Mucosa of stomach (tissue), 1 donor: ENCODE measurements at regions not wholly inside any gene's neighbourhood (a gene's known extent, or its start where the extent isn't known, plus 50 kb on each side); places are given as distances from the start of the nearest gene placed in this dataset.

Experiments used
- H3K27me3 ChIP-seq: one replicate; pipeline ENCODE4 v1.7.0; 2013; ENCODE audit warnings: mild to moderate bottlenecking, low read length; ENCODE audit not compliant: control insufficient read depth, insufficient read depth
- H3K36me3 ChIP-seq: one replicate; pipeline ENCODE4 v1.7.0; 2013; ENCODE audit warnings: low read length; ENCODE audit not compliant: control insufficient read depth, insufficient read depth
- H3K4me1 ChIP-seq: one replicate; pipeline ENCODE4 v1.7.0; 2013; ENCODE audit warnings: mild to moderate bottlenecking, low read length; ENCODE audit not compliant: control insufficient read depth, insufficient read depth
- H3K4me3 ChIP-seq: one replicate; pipeline ENCODE4 v1.7.0; 2013; ENCODE audit warnings: low read length
- H3K9ac ChIP-seq: one replicate; pipeline ENCODE4 v1.7.0; 2013; ENCODE audit warnings: mild to moderate bottlenecking, low read length, moderate library complexity
- H3K9me3 ChIP-seq: one replicate; pipeline ENCODE4 v1.7.0; 2013; ENCODE audit warnings: mild to moderate bottlenecking, low read length, moderate library complexity; ENCODE audit not compliant: control insufficient read depth
- donor health status: Pancreatic carcinoma.

- Histone ChIP-seq H3K4me1 (no peaks in the 10 kb centered on the region), H3K9ac (no peak overlapping the region)
Measured at GRCh38 chr2:120587279-120587996, 148.2 kb upstream of the GLI2 start.

GRCh38 chr2:120587997-120588336, 147.7 kb upstream of the GLI2 start:
- H3K27me3 ChIP-seq: peaks cover 40% of the 10 kb centered on the region
- no peaks in the 10 kb centered on the region for H3K36me3 ChIP-seq

More at GRCh38 chr2:120587279-120587996, 148.2 kb upstream of the GLI2 start:
- H3K4me3 ChIP-seq: no peak overlapping the region
- H3K9me3 ChIP-seq: no peaks in the 10 kb centered on the region
- H3K36me3 ChIP-seq: no peaks in the 10 kb centered on the region
- H3K27me3 ChIP-seq: peaks cover 40% of the 10 kb centered on the region

GRCh38 chr2:120589771-120590608, 145.7 kb upstream of the GLI2 start:
- no peak overlapping the region for H3K9ac ChIP-seq
- H3K4me1 ChIP-seq: no peaks in the 10 kb centered on the region
- peaks cover 40% of the 10 kb centered on the region for H3K27me3 ChIP-seq
- H3K4me3 ChIP-seq: no peak overlapping the region
- no peaks in the 10 kb centered on the region for H3K36me3 ChIP-seq
- no peaks in the 10 kb centered on the region for H3K9me3 ChIP-seq

More at GRCh38 chr2:120587997-120588336, 147.7 kb upstream of the GLI2 start:
- no peaks in the 10 kb centered on the region for H3K9me3 ChIP-seq
- H3K4me3 ChIP-seq: no peak overlapping the region
- no peaks in the 10 kb centered on the region for H3K4me1 ChIP-seq
- H3K9ac ChIP-seq: no peak overlapping the region

- Histone ChIP-seq H3K4me3 (no peak overlapping the region), H3K36me3 (no peaks in the 10 kb centered on the region), H3K4me1 (no peaks in the 10 kb centered on the region), H3K9me3 (no peaks in the 10 kb centered on the region), H3K27me3 (peaks cover 36% of the 10 kb centered on the region), H3K9ac (no peak overlapping the region)
Measured at GRCh38 chr2:120590841-120591240, 144.8 kb upstream of the GLI2 start.

- Histone ChIP-seq H3K4me3 (no peak overlapping the region), H3K4me1 (no peaks in the 10 kb centered on the region)
Measured at GRCh38 chr2:120591572-120591971, 144.1 kb upstream of the GLI2 start.

GRCh38 chr2:120592084-120592483, 143.6 kb upstream of the GLI2 start:
- Histone ChIP-seq H3K9ac (no peak overlapping the region), H3K4me1 (no peaks in the 10 kb centered on the region), H3K27me3 (peaks cover 24% of the 10 kb centered on the region), H3K9me3 (no peaks in the 10 kb centered on the region), H3K36me3 (no peaks in the 10 kb centered on the region), H3K4me3 (no peak overlapping the region)

More at GRCh38 chr2:120591572-120591971, 144.1 kb upstream of the GLI2 start:
- H3K27me3 ChIP-seq: peaks cover 30% of the 10 kb centered on the region
- no peak overlapping the region for H3K9ac ChIP-seq
- H3K36me3 ChIP-seq: no peaks in the 10 kb centered on the region
- no peaks in the 10 kb centered on the region for H3K9me3 ChIP-seq

- Histone ChIP-seq H3K36me3 (no peaks in the 10 kb centered on the region), H3K9ac (no peak overlapping the region), H3K27me3 (peaks cover 6% of the 10 kb centered on the region), H3K4me3 (no peak overlapping the region), H3K9me3 (no peaks in the 10 kb centered on the region), H3K4me1 (no peaks in the 10 kb centered on the region)
Measured at GRCh38 chr2:120593921-120594686, 141.6 kb upstream of the GLI2 start.

GRCh38 chr2:120594856-120595685, 140.6 kb upstream of the GLI2 start:
- H3K27me3 ChIP-seq: no peaks in the 10 kb centered on the region
- H3K36me3 ChIP-seq: no peaks in the 10 kb centered on the region
- H3K9me3 ChIP-seq: no peaks in the 10 kb centered on the region
- no peaks in the 10 kb centered on the region for H3K4me1 ChIP-seq
- H3K4me3 ChIP-seq: no peak overlapping the region
- no peak overlapping the region for H3K9ac ChIP-seq

- Histone ChIP-seq H3K9ac (no peak overlapping the region), H3K36me3 (no peaks in the 10 kb centered on the region), H3K4me1 (no peaks in the 10 kb centered on the region)
Measured at GRCh38 chr2:120595739-120596138, 139.9 kb upstream of the GLI2 start.

GRCh38 chr2:120596191-120596811, 139.4 kb upstream of the GLI2 start:
- no peak overlapping the region for H3K4me3 ChIP-seq
- no peaks in the 10 kb centered on the region for H3K36me3 ChIP-seq
- no peaks in the 10 kb centered on the region for H3K27me3 ChIP-seq
- no peaks in the 10 kb centered on the region for H3K9me3 ChIP-seq
- no peaks in the 10 kb centered on the region for H3K4me1 ChIP-seq
- H3K9ac ChIP-seq: no peak overlapping the region

More at GRCh38 chr2:120595739-120596138, 139.9 kb upstream of the GLI2 start:
- Histone ChIP-seq H3K27me3 (no peaks in the 10 kb centered on the region), H3K9me3 (no peaks in the 10 kb centered on the region), H3K4me3 (no peak overlapping the region)

GRCh38 chr2:120596990-120597594, 138.6 kb upstream of the GLI2 start:
- Histone ChIP-seq H3K4me3 (no peak overlapping the region), H3K27me3 (no peaks in the 10 kb centered on the region), H3K4me1 (no peaks in the 10 kb centered on the region), H3K36me3 (no peaks in the 10 kb centered on the region), H3K9ac (no peak overlapping the region), H3K9me3 (no peaks in the 10 kb centered on the region)
